ENCODE measurements at regions not wholly inside any gene's neighbourhood (a gene's known extent, or its start where the extent isn't known, plus 50 kb on each side); places are given as distances from the start of the nearest gene placed in this dataset.

GRCh38 chr20:51093240-51093763 is 70.4 kb upstream of the KCNG1 start (continued):
- no peak for TF ChIP-seq ZNF407 (IDR thresholded peaks at IDR 0.05; ENCODE audit: low read depth)
- no peak for TF ChIP-seq ETV1 (tag; conservative IDR thresholded peaks at IDR 0.05; ENCODE audit: low read depth)
- no peak for TF ChIP-seq NR3C1 (CRISPR knock-in tag; IDR thresholded peaks at IDR 0.05)
- no peak for TF ChIP-seq ZNF785 (CRISPR knock-in tag; IDR thresholded peaks at IDR 0.05)
- peak; percentile 83 for TF ChIP-seq KLF6 (CRISPR knock-in tag; IDR thresholded peaks at IDR 0.05; ENCODE audit: borderline replicate concordance)
- TF ChIP-seq HOXB6 (CRISPR knock-in tag; IDR thresholded peaks at IDR 0.05; ENCODE audit: borderline replicate concordance): no peak
- no peak for TF ChIP-seq CHD7 (IDR thresholded peaks at IDR 0.05; ENCODE audit: low read depth, low read length)
- TF ChIP-seq ZNF583 (CRISPR knock-in tag; IDR thresholded peaks at IDR 0.05): 0 out of 2 replicates have a peak, but pooled peaks have one; percentile 53
- TF ChIP-seq CREB1 (IDR thresholded peaks at IDR 0.05): no peak
- no peak for TF ChIP-seq CREB1 (CRISPR knock-in tag; IDR thresholded peaks at IDR 0.05)

All from K562 (cell line).